Kidney (tissue), 13 donors: ENCODE measurements at regions not wholly inside any gene's neighbourhood (a gene's known extent, or its start where the extent isn't known, plus 50 kb on each side); places are given as distances from the start of the nearest gene placed in this dataset.

Experiments used
- DNase-seq, 5 donors: peaks; one replicate each; pipeline ENCODE4 v3.0.0-alpha.2; 2013 to 2020
- FAIRE-seq: peaks from 2 replicates; lab custom pipeline; 2012; peaks lifted over from hg19 to GRCh38; lab: Jason Lieb, UNC
- H3K27ac ChIP-seq, 2 donors: one replicate each; pipeline ENCODE4 v1.7.0; 2013; ENCODE audit warnings: low read depth in 2 of 2, low read length in 2 of 2, inconsistent platforms in 1 of 2
- H3K27me3 ChIP-seq: one replicate; pipeline ENCODE4 v1.7.1; 2013; ENCODE audit warnings: low read length, inconsistent platforms; ENCODE audit not compliant: control insufficient read depth, insufficient read depth
- H3K36me3 ChIP-seq, 3 donors: one replicate each; pipeline versions ENCODE4 v1.7.0 to v1.7.1; 2013; ENCODE audit warnings: low read length in 3 of 3, control low read depth in 1 of 3, inconsistent platforms in 1 of 3; ENCODE audit not compliant: insufficient read depth in 3 of 3, control insufficient read depth in 2 of 3
- H3K4me1 ChIP-seq, 3 donors: one replicate each; pipeline versions ENCODE4 v1.7.0 to v1.7.1; 2013; ENCODE audit warnings: low read length in 3 of 3, inconsistent platforms in 1 of 3, low read depth in 1 of 3; ENCODE audit not compliant: control insufficient read depth in 2 of 3, insufficient read depth in 2 of 3
- H3K4me3 ChIP-seq, 3 donors: one replicate each; pipeline versions ENCODE4 v1.7.0 to v1.8.1; 2013; ENCODE audit warnings: low read length in 3 of 3, control low read depth in 1 of 3, inconsistent platforms in 1 of 3
- H3K9ac ChIP-seq, 3 donors: one replicate each; pipeline versions ENCODE4 v1.7.0 to v1.7.1; 2013; ENCODE audit warnings: low read length in 3 of 3, control low read depth in 1 of 3, inconsistent platforms in 1 of 3
- H3K9me3 ChIP-seq, 3 donors: one replicate each; pipeline versions ENCODE4 v1.7.0 to v1.7.1; 2013; ENCODE audit warnings: low read length in 3 of 3, control low read depth in 1 of 3, inconsistent platforms in 1 of 3; ENCODE audit not compliant: control insufficient read depth in 2 of 3, insufficient read depth in 1 of 3
- intact Hi-C: fragments of 100-400 bp; cut with DNase I; formaldehyde crosslinking; loops from one replicate; pipeline ENCODE4 v1.11.1; 2022
- TF ChIP-seq, protein P1 (sequence below): IDR thresholded peaks from 3 replicates; pipeline ENCODE4 v1.5.1; 2012; ENCODE audit warnings: mild to moderate bottlenecking, moderate library complexity, borderline replicate concordance; ENCODE audit not compliant: insufficient read depth; ENCODE audit errors: extremely low read depth
- donor health status: control.
- donor health status: control.
- donor health status: control.
- donor health status: control.
- donor health status: control.
- donor health status: DM: yes; HTN: yes; CAD: no.
- donor health status: Normal renal cell carcinoma (clear cell type).

- H3K4me3 ChIP-seq, result no peak overlapping the region
- H3K9me3 ChIP-seq, result no peaks in the 10 kb centered on the region
- H3K9ac ChIP-seq, result no peak overlapping the region
- DNase-seq (no peak), FAIRE-seq (no peak)
- intact Hi-C loops, result no loop called here
- H3K27me3 ChIP-seq, result no peaks in the 10 kb centered on the region
- H3K27ac ChIP-seq, result no peak overlapping the region
- no peaks in the 10 kb centered on the region for H3K4me1 ChIP-seq
- TF ChIP-seq, protein P1, sequence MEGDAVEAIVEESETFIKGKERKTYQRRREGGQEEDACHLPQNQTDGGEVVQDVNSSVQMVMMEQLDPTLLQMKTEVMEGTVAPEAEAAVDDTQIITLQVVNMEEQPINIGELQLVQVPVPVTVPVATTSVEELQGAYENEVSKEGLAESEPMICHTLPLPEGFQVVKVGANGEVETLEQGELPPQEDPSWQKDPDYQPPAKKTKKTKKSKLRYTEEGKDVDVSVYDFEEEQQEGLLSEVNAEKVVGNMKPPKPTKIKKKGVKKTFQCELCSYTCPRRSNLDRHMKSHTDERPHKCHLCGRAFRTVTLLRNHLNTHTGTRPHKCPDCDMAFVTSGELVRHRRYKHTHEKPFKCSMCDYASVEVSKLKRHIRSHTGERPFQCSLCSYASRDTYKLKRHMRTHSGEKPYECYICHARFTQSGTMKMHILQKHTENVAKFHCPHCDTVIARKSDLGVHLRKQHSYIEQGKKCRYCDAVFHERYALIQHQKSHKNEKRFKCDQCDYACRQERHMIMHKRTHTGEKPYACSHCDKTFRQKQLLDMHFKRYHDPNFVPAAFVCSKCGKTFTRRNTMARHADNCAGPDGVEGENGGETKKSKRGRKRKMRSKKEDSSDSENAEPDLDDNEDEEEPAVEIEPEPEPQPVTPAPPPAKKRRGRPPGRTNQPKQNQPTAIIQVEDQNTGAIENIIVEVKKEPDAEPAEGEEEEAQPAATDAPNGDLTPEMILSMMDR, result no peak
- H3K36me3 ChIP-seq, result no peaks in the 10 kb centered on the region
Measured at GRCh38 chr9:75642522-75642921, 248.0 kb upstream of the PCSK5 start.

GRCh38 chr9:75644649-75645048 lies 245.8 kb upstream of the PCSK5 start:
- intact Hi-C loops, result no loop called here
- Histone ChIP-seq H3K9ac (no peak overlapping the region), H3K4me3 (no peak overlapping the region), H3K27me3 (no peaks in the 10 kb centered on the region), H3K9me3 (no peaks in the 10 kb centered on the region), H3K27ac (no peak overlapping the region), H3K36me3 (no peaks in the 10 kb centered on the region), H3K4me1 (no peaks in the 10 kb centered on the region)
- TF ChIP-seq, protein P1, result no peak
- DNase-seq, result no peak
- no peak for FAIRE-seq

DNA sequence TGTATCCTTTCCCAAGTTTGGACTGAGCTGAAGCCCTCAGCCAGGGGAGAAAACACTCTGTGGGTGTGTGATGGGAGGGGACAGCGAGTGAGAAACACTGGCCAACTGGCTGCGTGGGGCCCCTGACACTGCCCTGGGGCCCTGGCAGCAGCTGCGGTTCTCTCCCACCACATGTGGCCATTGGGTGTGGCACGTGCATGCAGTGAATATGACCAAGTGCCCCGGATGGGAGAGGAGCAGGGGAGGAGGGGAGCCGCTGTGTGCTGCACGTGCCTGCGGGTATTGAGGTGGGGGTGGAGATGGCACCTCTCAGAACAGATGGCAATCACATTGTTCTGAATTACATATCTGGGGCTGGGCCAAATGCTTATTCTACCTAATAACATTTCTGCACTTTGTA lies 242.4 kb upstream of the PCSK5 start:
- no peak overlapping the region for H3K4me3 ChIP-seq
- DNase-seq (no peak), FAIRE-seq (no peak)
- no peak overlapping the region for H3K27ac ChIP-seq
- no peaks in the 10 kb centered on the region for H3K27me3 ChIP-seq
- TF ChIP-seq, protein P1, result no peak
- no peaks in the 10 kb centered on the region for H3K9me3 ChIP-seq
- no peak overlapping the region for H3K9ac ChIP-seq
- intact Hi-C loops, result no loop called here
- H3K4me1 ChIP-seq, result no peaks in the 10 kb centered on the region
- H3K36me3 ChIP-seq, result no peaks in the 10 kb centered on the region

- H3K27me3 ChIP-seq, result no peaks in the 10 kb centered on the region
- FAIRE-seq, result no peak
- TF ChIP-seq, protein P1, result no peak
- no peak overlapping the region for H3K4me3 ChIP-seq
- no peak for DNase-seq
- H3K36me3 ChIP-seq, result no peaks in the 10 kb centered on the region
- H3K9ac ChIP-seq, result no peak overlapping the region
- intact Hi-C loops, result no loop called here
- H3K27ac ChIP-seq, result no peak overlapping the region
- H3K4me1 ChIP-seq, result no peaks in the 10 kb centered on the region
- H3K9me3 ChIP-seq, result no peaks in the 10 kb centered on the region
Measured at GRCh38 chr9:75649060-75649459, 241.4 kb upstream of the PCSK5 start.
